Kidney tubule cell (primary cell): ENCODE measurements at regions not wholly inside any gene's neighbourhood (a gene's known extent, or its start where the extent isn't known, plus 50 kb on each side); places are given as distances from the start of the nearest gene placed in this dataset.
"Not testable (repeated sequence)": the region's sequence is repeated elsewhere in the genome, so short reads cannot be mapped to it uniquely, and the experiment has no call there.

Experiments
- DNase-seq: peaks from one replicate; pipeline ENCODE4 v3.0.0-alpha.2; 2018; ENCODE audit warnings: low spot score

DNA sequence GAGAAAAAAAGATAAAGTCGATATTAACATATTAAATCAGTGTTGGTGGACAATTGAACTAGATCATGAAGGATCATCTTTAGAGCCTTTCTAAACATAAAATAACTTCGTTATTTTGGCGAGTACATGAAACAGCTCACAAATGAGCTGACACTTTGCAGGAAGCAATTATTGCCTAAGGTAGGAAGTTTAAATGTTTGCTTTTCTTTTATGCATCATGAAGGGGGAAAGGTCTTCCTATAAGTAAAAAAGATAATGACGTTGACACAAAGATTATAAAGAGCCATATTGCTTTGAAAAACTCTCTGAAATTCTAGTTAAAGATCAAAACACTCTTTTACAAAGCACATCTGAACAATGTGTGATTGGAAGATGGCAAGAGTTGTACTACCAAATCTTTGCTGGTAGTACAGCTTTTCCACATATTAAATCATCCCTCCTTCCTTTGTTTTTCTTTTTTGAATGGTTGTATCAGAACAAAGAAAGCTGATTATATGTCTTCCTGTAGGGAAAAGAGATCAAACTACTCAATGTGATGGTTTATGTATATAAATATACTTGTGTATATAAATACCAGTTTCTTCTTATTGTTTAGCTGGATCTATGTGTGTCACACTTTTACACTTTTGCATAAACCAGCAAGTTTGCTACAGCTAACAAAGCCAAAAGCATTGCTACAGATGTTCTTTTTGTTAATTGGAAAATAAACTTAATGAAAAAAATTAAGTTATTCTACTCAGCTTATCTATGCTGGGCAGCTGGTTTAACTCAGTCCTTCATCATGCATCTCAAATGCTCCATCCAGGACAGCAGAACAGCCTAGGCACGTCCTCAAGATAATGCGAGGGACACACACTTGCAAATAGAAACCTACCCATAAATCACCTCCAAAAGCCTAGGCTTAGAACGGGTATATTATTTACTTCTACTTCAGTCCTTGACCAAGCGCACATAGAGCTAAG lies 850.8 kb upstream of the ROBO1 start:
- DNase-seq: no peak

DNA sequence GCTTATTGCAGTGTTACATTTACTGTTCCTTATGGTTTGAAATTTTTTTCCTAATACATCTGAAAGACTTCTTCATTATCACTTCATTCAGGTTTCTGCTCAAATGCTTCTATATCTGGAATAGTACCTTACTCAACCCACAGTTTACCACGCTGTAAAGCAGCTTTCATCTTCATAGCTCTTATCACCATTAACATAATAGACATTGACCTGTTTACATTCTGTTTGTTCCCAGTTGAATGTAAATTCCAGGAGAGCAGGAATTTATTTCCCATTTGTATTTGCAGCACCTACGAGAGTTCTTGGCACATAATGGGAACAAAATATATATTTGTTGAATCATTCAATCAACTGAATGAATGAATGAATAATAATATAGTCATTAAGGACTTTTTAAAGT lies 844.6 kb upstream of the ROBO1 start:
- DNase-seq: no peak

DNA sequence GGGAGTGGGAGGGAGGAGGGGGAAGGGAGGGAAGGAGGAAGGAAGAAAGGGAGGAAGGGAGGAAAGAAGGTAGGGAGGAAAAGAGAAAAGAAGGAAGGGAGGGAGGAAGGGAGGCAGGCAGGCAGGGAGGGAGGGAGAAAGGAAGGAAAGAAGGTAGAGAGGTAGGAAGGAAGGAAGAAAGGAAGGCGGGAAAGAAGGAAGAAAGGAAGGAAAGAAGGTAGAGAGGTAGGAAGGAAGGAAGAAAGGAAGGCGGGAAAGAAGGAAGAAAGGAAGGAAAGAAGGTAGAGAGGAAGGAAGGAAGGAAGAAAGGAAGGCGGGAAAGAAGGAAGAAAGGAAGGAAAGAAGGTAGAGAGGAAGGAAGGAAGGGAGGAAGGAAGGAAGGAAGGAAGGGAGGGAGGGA lies 840.3 kb upstream of the ROBO1 start:
- DNase-seq: not testable (repeated sequence)

DNA sequence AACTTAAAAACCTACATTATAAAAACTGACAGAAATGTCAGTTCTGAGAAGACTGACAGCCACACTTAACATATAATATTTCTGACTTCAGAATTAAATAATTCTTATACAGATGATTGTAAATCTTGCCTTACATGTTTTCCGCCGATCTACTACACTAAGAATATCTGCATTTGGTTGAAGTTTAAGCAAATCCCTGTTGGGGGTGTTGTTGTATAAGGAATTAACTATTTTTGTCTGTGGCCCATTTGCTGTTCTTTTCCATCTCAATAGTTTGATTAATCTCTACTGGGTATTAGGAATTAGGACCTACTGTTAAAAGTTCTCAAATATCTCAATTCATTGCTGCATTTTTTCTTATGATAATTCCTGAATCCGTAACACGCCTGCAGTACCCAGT lies 838.3 kb upstream of the ROBO1 start:
- no peak for DNase-seq

DNA sequence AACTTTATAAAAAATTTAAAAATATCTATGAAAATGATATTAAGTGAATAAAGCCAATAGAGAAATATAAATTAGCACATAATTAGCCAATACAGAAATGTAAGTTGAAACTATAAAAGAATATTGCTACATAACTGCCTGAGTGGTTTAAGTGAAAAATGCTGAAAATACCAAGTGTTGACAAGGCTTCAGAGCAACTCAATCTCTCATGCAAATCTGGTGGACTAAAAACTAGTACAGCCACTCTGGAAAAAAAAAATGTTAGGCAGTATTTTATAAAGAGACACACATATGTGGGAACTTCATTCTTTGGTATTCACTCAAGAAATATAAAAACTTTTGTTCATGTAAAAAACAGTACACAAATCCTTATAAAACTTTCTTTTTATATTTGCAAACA lies 833.7 kb upstream of the ROBO1 start:
- DNase-seq: no peak

DNA sequence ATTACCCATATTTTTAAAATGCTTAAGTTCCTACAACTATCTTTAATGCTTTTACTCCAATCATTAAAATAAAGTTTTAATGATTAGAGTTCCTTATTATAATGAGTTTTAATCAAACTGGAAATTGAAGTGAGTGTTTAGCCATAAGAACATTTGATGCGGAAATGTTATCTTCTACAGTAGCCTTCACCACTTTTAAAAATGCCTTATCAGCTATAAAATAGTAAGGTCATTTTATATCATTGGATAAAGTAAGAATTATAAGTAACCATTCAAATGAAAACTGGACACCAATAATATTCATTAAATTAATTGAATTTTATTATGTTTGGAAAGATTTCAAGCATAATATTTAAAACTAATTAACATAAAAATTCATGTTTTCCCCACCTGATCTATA lies 825.0 kb upstream of the ROBO1 start:
- DNase-seq: no peak

DNA sequence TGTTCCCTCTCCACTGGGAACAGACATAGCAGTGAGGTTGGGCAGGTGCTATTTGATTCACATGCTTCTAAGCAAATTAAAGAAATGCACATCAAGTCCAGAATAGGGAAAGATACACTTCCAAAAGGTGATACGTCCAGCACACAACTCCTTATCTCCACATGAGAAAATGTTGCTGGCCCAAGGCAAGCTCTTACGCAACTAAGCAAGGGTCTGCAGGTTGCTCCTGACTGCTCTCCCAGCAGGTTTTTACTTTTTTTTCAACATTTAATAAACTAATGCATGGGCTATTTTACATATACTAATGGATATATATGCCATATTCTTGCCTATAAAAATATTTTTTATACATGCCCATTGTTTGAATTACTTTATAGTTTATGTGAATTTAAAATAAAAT lies 818.5 kb upstream of the ROBO1 start:
- DNase-seq: no peak

- no peak for DNase-seq
These were observed 812.3 kb upstream of the ROBO1 start for GRCh38 chr3:80580146-80580545.

- DNase-seq: no peak
These were observed 796.6 kb upstream of the ROBO1 start for GRCh38 chr3:80564391-80564790.

GRCh38 chr3:80559701-80560100 lies 791.9 kb upstream of the ROBO1 start:
- no peak for DNase-seq

DNA sequence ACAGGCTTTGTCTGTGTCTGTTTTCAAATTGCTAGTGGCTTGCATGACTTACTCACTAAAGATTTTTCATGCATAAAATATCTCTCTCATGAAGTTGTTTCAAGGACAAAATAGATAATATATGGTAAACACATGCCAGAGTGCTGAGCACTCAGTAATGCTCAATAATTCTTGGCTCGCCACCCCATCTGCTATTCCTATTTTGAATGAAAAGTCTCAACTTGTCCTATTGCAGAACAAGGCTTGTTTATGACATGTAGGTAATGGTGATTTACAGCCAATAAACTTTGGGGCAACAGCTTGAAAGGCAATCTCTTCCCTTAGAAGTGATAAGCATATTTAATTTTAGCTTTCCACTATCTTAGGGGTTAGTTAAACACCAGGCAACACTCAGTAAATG lies 789.0 kb upstream of the ROBO1 start:
- no peak for DNase-seq

GRCh38 chr3:80554304-80554703 lies 786.5 kb upstream of the ROBO1 start:
- DNase-seq: no peak

DNA sequence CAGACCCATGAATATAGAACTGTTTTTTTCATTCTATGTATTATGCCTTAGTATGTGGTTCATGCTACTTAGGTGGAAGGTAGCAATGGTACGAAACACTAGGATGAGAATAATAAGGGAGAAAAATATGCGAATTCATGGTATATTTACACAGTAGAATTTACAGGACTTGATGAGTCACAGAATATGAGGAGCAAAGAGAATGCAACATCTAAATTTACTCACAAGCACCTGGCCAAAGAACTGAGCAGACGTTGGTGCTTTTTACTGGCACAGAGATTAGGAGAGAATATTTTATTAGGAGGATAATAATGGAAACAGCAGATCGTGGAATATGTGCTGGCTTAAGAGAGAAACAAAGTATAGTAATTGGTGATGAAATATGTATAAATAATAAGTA lies 785.4 kb upstream of the ROBO1 start:
- DNase-seq: no peak

GRCh38 chr3:80550174-80550573 lies 782.4 kb upstream of the ROBO1 start:
- no peak for DNase-seq

DNA sequence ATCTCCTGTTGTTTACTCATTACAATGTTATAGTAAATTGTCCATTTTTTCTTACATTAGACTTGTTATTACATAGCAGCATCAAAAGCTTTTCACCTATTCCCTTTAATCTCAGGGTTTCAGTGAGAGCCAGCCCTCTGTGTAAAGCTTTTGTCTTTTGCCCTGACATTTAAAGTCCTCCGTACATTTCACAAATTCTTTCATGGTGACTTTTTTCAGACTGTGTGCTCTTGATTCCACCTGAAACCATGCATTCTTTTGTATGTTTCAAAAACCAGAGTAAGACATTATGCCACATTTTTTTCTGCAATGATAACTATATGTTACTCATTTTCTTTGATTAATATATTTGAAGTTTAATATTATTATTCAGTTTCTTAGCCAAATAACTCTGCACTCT lies 781.4 kb upstream of the ROBO1 start:
- DNase-seq: no peak

- no peak for DNase-seq
These were observed 775.4 kb upstream of the ROBO1 start for GRCh38 chr3:80543154-80543553.

DNA sequence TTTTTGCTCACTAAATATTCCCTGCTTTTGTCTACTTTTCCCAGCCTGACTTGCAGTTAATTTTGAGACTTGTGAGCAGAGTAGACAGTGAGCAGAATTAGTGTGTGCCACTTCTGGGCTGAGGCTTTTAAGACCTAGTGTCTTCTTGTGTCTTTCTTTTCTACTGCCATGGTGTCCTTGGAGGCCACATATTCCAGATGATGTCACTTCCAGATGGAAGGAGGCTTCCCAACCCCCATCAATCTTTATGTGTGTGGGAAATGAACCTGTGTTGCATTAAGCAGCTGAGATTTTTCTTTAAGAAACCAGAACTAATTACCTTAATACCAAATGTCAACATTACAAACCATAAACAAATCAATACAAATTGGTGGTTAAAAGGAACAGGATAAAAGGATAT lies 774.7 kb upstream of the ROBO1 start:
- DNase-seq: no peak

- no peak for DNase-seq
These were observed 769.9 kb upstream of the ROBO1 start for GRCh38 chr3:80537680-80538079.

DNA sequence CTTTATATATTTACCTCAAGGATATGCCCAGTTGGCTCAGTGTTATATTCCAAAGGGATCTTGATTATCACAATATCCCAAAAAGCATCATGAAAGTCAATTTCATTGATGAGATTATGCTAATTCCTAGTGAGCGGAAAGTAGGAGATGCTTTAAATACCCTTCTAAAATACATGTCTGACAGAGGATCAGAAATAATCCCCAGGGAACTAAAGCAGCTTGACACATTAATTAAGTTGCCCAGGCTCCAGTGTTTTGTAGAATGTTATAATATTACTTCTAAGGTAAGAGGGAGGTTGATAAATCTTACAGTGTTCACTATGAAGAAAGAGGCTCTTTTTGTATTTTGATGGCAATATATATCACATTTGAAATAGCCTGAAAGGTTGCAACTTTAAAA lies 767.5 kb upstream of the ROBO1 start:
- no peak for DNase-seq

- DNase-seq: no peak
These were observed 765.8 kb upstream of the ROBO1 start for GRCh38 chr3:80533553-80533952.

- no peak for DNase-seq
These were observed 758.4 kb upstream of the ROBO1 start for GRCh38 chr3:80526153-80526552.

DNA sequence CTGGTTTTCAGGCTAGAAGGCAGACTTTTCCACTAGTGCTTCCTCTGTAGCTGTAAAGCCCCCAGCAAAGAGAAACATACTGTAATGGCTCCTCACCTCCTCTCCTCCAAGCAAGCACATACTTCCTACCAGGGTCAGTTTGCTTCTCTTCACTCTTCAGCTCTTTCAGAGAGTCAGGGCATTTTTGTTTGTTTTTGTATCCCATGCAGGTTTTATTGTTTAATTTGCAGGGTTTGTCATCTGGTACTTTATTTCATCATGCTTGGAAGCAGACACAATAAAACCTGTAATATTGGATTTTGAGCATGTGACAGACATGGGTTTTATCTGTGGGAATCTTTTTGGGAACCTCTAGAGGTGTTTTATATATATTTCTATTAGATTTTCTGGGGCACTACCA lies 753.3 kb upstream of the ROBO1 start:
- no peak for DNase-seq

- DNase-seq: no peak
These were observed 751.6 kb upstream of the ROBO1 start for GRCh38 chr3:80519436-80519835.

DNA sequence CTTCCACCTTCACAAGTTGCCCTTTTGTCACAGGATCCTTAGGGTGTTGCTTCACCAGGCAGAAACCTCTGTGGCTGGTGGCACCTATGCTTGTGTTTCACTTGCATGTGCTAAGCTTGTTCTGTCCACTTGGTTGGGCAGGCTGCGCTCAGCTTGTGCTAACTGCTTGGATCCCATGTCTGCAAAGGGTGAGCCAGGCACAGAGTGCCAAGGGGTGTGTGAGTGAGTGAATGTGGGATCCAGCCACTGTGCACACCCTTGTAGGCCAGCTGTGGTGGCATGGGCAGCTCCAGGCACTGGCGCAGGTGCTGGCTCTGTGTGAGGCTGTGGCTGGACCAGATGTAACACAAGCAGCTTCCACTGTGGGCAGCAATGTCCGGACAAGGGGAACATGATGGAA lies 728.7 kb upstream of the ROBO1 start:
- no peak for DNase-seq
